ENCODE measurements at regions not wholly inside any gene's neighbourhood (a gene's known extent, or its start where the extent isn't known, plus 50 kb on each side); places are given as distances from the start of the nearest gene placed in this dataset.

DNA sequence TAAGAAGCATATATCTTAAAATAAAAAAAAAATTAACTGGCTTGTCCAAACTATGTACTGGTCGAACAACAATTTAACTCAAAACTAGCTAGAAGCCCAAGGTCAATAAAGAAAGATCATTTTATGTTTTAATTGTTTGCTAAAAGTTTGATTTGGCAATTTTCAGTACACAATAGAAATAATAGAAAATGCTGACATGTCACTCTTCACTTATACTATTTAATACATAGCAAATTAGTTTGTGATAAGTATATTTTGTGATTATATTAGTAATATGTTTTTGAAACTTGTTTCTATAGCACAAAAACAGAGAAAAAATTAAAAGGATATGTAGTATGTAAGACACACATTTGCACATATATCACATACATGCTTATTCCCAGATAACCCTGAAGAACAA lies 1938.6 kb upstream of the PIK3C3 start:
- Histone ChIP-seq H3K4me3 (no peak overlapping the region), H3K9me3 (no peaks in the 10 kb centered on the region), H3K4me1 (no peaks in the 10 kb centered on the region), H3K27me3 (ENCODE audit: low read depth) (no peaks in the 10 kb centered on the region), H3K27ac (no peak overlapping the region), H3K36me3 (no peaks in the 10 kb centered on the region)
- intact Hi-C loops (cut with DNase I) = no loop called here
- no peak for DNase-seq
- TF ChIP-seq, protein P1, sequence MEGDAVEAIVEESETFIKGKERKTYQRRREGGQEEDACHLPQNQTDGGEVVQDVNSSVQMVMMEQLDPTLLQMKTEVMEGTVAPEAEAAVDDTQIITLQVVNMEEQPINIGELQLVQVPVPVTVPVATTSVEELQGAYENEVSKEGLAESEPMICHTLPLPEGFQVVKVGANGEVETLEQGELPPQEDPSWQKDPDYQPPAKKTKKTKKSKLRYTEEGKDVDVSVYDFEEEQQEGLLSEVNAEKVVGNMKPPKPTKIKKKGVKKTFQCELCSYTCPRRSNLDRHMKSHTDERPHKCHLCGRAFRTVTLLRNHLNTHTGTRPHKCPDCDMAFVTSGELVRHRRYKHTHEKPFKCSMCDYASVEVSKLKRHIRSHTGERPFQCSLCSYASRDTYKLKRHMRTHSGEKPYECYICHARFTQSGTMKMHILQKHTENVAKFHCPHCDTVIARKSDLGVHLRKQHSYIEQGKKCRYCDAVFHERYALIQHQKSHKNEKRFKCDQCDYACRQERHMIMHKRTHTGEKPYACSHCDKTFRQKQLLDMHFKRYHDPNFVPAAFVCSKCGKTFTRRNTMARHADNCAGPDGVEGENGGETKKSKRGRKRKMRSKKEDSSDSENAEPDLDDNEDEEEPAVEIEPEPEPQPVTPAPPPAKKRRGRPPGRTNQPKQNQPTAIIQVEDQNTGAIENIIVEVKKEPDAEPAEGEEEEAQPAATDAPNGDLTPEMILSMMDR (IDR thresholded peaks at IDR 0.05) = no peak
- no peak for ATAC-seq

DNA sequence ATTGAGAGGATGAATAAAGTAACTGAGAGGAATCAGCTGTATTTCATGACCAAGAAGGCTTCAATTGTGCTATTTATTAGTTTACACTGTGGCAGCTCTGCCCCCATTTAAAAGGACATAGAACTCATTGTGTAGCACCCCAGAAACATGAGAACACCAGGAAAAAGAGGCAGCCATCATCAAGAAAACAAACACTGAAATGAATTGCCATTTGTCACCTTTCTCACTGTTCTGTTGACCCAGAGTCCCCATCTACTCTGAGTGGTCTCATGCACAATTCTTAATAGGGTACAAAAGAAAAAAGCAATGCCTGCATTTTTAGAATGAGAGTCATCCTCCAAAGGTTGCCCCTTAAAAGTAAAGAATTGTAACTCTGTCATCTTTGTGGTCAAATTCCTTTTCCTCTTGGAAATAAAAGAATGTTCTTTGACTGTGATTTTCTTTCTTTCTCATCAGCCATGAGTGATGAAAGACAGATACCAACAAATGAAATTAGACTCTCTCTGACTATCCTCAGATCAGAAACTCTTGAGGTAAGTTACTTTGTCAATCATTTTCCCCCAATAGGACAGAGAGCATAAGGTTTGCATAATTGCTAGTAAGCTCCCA lies 1941.9 kb upstream of the PIK3C3 start:
- H3K27me3 ChIP-seq (ENCODE audit: low read depth) = no peaks in the 10 kb centered on the region

DNA sequence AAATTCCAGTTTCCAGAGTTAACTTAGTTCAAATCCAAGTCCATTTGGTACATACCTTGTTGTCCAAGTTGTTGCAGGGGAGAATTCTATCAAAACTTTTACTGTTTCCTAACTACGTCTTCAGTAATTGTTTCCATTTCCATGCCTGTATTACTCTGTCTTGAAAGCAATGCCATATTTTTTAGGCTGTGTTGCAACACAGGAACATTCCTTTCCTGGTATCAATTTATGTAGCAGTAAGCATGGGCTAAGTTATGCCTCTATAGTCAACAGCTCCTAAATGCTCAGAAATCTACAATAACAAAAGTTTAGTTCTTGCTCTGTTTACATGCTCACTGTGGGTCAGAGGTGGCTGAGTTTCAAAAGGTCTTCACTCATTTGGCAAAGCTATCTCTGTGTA lies 1943.8 kb upstream of the PIK3C3 start:
- Histone ChIP-seq H3K9me3 (no peaks in the 10 kb centered on the region), H3K36me3 (no peaks in the 10 kb centered on the region), H3K27ac (no peak overlapping the region), H3K4me1 (no peaks in the 10 kb centered on the region), H3K4me3 (no peak overlapping the region), H3K27me3 (ENCODE audit: low read depth) (no peaks in the 10 kb centered on the region)
- ATAC-seq (no peak), DNase-seq (no peak)
- intact Hi-C loops (cut with DNase I) = no loop called here
- TF ChIP-seq, protein P1 (IDR thresholded peaks at IDR 0.05) = no peak

More for the DNA sequence above, 1941.9 kb upstream of the PIK3C3 start:
- Histone ChIP-seq H3K9me3 (no peaks in the 10 kb centered on the region), H3K4me3 (no peak overlapping the region), H3K27ac (no peak overlapping the region), H3K4me1 (no peaks in the 10 kb centered on the region), H3K36me3 (no peaks in the 10 kb centered on the region)
- intact Hi-C loops (cut with DNase I) = no loop called here
- ATAC-seq = no peak
- no peak for DNase-seq
- TF ChIP-seq, protein P1 (IDR thresholded peaks at IDR 0.05) = no peak

DNA sequence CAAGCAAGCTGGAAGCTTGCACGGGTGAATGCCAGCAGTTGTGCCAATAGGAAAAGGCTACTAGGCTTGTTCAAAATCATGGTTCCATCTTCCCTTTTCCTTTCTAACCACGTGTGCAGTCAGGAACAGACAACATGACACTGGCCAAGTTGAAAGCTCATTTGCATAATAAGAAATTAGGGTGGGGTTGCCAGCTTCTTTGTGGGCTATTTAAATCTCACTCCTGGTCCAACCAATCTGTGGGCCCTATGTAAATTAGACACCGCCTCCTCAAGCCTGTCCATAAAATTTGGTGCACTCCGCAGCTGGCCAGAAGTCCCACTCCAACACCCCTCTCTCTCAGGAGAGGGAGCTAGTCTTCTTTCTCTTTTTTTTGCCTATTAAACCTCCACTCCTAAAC lies 1948.4 kb upstream of the PIK3C3 start:
- intact Hi-C loops (cut with DNase I) = no loop called here

DNA sequence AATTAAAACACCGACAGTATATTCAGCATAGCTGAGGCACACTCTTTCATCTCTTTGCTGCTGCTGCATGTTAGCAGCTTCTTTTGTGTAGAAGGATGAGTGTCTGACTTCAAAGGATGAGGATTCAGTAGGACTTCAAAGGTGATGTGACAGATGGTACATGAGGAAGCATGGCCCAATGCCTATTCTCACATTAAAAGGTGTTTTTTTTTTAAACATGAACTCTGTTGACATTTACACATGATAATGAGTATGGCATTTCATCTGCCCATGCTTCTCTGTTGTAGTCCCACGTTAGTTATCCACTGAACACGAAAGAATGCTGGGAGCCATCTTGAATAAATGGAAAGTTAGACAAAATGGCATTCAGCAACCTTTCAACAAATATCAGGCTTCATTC lies 1950.8 kb upstream of the PIK3C3 start:
- Histone ChIP-seq H3K4me1 (no peaks in the 10 kb centered on the region), H3K27me3 (ENCODE audit: low read depth) (no peaks in the 10 kb centered on the region), H3K36me3 (no peaks in the 10 kb centered on the region), H3K4me3 (no peak overlapping the region), H3K27ac (no peak overlapping the region), H3K9me3 (no peaks in the 10 kb centered on the region)
- ATAC-seq (no peak), DNase-seq (no peak)
- TF ChIP-seq, protein P1 (IDR thresholded peaks at IDR 0.05) = no peak
- intact Hi-C loops (cut with DNase I) = no loop called here

More for the DNA sequence above, 1948.4 kb upstream of the PIK3C3 start:
- TF ChIP-seq, protein P1 (IDR thresholded peaks at IDR 0.05) = no peak
- no peak for DNase-seq
- H3K9me3 ChIP-seq = no peaks in the 10 kb centered on the region
- H3K27me3 ChIP-seq (ENCODE audit: low read depth) = no peaks in the 10 kb centered on the region
- no peaks in the 10 kb centered on the region for H3K4me1 ChIP-seq
- no peaks in the 10 kb centered on the region for H3K36me3 ChIP-seq
- no peak overlapping the region for H3K4me3 ChIP-seq
- no peak for ATAC-seq
- no peak overlapping the region for H3K27ac ChIP-seq
